COLO668 (cell line): ENCODE measurements at regions not wholly inside any gene's neighbourhood (a gene's known extent, or its start where the extent isn't known, plus 50 kb on each side); places are given as distances from the start of the nearest gene placed in this dataset.
"Not testable (repeated sequence)": the region's sequence is repeated elsewhere in the genome, so short reads cannot be mapped to it uniquely, and the experiment has no call there.

ENCODE experiments used
- DNase-seq: peaks from one replicate; lab custom pipeline; 2025; ENCODE audit not compliant: unreplicated experiment; lab: John Stamatoyannopoulos, UW

- no peak for DNase-seq
These were observed 68.3 kb downstream of the DYRK2 start for GRCh38 chr12:67716817-67717216.

GRCh38 chr12:67719303-67719702 is 70.8 kb downstream of the DYRK2 start:
- DNase-seq: not testable (repeated sequence)

GRCh38 chr12:67720351-67720856 is 71.9 kb downstream of the DYRK2 start:
- peak; percentile 79 for DNase-seq

GRCh38 chr12:67721248-67721647 is 72.7 kb downstream of the DYRK2 start:
- DNase-seq: peak; percentile 77

GRCh38 chr12:67722296-67722695 is 73.8 kb downstream of the DYRK2 start:
- DNase-seq: no peak

- no peak for DNase-seq
These were observed 78.3 kb downstream of the DYRK2 start for GRCh38 chr12:67726868-67727267.

- no peak for DNase-seq
These were observed 79.4 kb downstream of the DYRK2 start for GRCh38 chr12:67727702-67728666.

GRCh38 chr12:67732857-67733256 is 84.3 kb downstream of the DYRK2 start:
- DNase-seq: no peak

GRCh38 chr12:67735868-67736267 is 87.3 kb downstream of the DYRK2 start:
- no peak for DNase-seq

- DNase-seq: no peak
These were observed 92.2 kb downstream of the DYRK2 start for GRCh38 chr12:67740711-67741110.

- no peak for DNase-seq
These were observed 92.7 kb downstream of the DYRK2 start for GRCh38 chr12:67741270-67741669.

GRCh38 chr12:67742461-67742860 is 93.9 kb downstream of the DYRK2 start:
- DNase-seq: no peak

- no peak for DNase-seq
These were observed 99.6 kb downstream of the DYRK2 start for GRCh38 chr12:67747869-67748742.

- DNase-seq: no peak
These were observed 100.1 kb downstream of the DYRK2 start for GRCh38 chr12:67748743-67749040.

GRCh38 chr12:67750513-67751183 is 102.1 kb downstream of the DYRK2 start:
- DNase-seq: no peak

- no peak for DNase-seq
These were observed 102.9 kb downstream of the DYRK2 start for GRCh38 chr12:67751381-67751928.

- DNase-seq: no peak
These were observed 103.7 kb downstream of the DYRK2 start for GRCh38 chr12:67752226-67752732.

- DNase-seq: no peak
These were observed 106.6 kb downstream of the DYRK2 start for GRCh38 chr12:67754933-67755697.

GRCh38 chr12:67757651-67758050 is 109.1 kb downstream of the DYRK2 start:
- no peak for DNase-seq

- peak; percentile 23 for DNase-seq
These were observed 109.6 kb downstream of the DYRK2 start for GRCh38 chr12:67758119-67758518.
